ENCODE measurements at regions not wholly inside any gene's neighbourhood (a gene's known extent, or its start where the extent isn't known, plus 50 kb on each side); places are given as distances from the start of the nearest gene placed in this dataset.

GRCh38 chr2:75952173-75952572 lies 241.5 kb upstream of the GCFC2 start:
- Histone ChIP-seq H3K27me3 (ENCODE audit: control insufficient read depth, insufficient read depth, low read length) (no peaks in the 10 kb centered on the region), H3K36me3 (ENCODE audit: control insufficient read depth, insufficient read depth, low read length) (no peaks in the 10 kb centered on the region), H3K4me3 (ENCODE audit: low read depth, low read length) (no peak overlapping the region)
- POLR2A ChIA-PET: no interaction called here
- DNase-seq (ENCODE audit: low read depth): no peak
- CTCF ChIA-PET: no interaction called here
- TF ChIP-seq CTCF (IDR thresholded peaks at IDR 0.05; ENCODE audit: insufficient read depth, low read depth, low read length): no peak

- DNase-seq (ENCODE audit: low read depth): no peak
- H3K4me3 ChIP-seq (ENCODE audit: low read depth, low read length): no peak overlapping the region
- no peaks in the 10 kb centered on the region for H3K36me3 ChIP-seq (ENCODE audit: control insufficient read depth, insufficient read depth, low read length)
- no peaks in the 10 kb centered on the region for H3K27me3 ChIP-seq (ENCODE audit: control insufficient read depth, insufficient read depth, low read length)
- ChIA-PET POLR2A (no interaction called here), CTCF (no interaction called here)
- TF ChIP-seq CTCF (IDR thresholded peaks at IDR 0.05; ENCODE audit: insufficient read depth, low read depth, low read length): no peak
Measured at GRCh38 chr2:75949385-75950030, 238.8 kb upstream of the GCFC2 start.

- Histone ChIP-seq H3K4me3 (ENCODE audit: low read depth, low read length) (no peak overlapping the region), H3K27me3 (ENCODE audit: control insufficient read depth, insufficient read depth, low read length) (no peaks in the 10 kb centered on the region), H3K36me3 (ENCODE audit: control insufficient read depth, insufficient read depth, low read length) (no peaks in the 10 kb centered on the region)
- POLR2A ChIA-PET: no interaction called here
- no peak for DNase-seq (ENCODE audit: low read depth)
- CTCF ChIA-PET: no interaction called here
- TF ChIP-seq CTCF (IDR thresholded peaks at IDR 0.05; ENCODE audit: insufficient read depth, low read depth, low read length): no peak
Measured at GRCh38 chr2:75936311-75936710, 225.6 kb upstream of the GCFC2 start.

GRCh38 chr2:75932996-75933395 lies 222.3 kb upstream of the GCFC2 start:
- Histone ChIP-seq H3K27me3 (ENCODE audit: control insufficient read depth, insufficient read depth, low read length) (no peaks in the 10 kb centered on the region), H3K36me3 (ENCODE audit: control insufficient read depth, insufficient read depth, low read length) (no peaks in the 10 kb centered on the region), H3K4me3 (ENCODE audit: low read depth, low read length) (no peak overlapping the region)
- CTCF ChIA-PET: no interaction called here
- POLR2A ChIA-PET: no interaction called here
- TF ChIP-seq CTCF (IDR thresholded peaks at IDR 0.05; ENCODE audit: insufficient read depth, low read depth, low read length): no peak
- no peak for DNase-seq (ENCODE audit: low read depth)

- ChIA-PET POLR2A (no interaction called here), CTCF (no interaction called here)
Measured at GRCh38 chr2:75928093-75928492, 217.4 kb upstream of the GCFC2 start.

More at GRCh38 chr2:75928093-75928492, 217.4 kb upstream of the GCFC2 start:
- Histone ChIP-seq H3K27me3 (ENCODE audit: control insufficient read depth, insufficient read depth, low read length) (no peaks in the 10 kb centered on the region), H3K36me3 (ENCODE audit: control insufficient read depth, insufficient read depth, low read length) (no peaks in the 10 kb centered on the region), H3K4me3 (ENCODE audit: low read depth, low read length) (no peak overlapping the region)
- TF ChIP-seq CTCF (IDR thresholded peaks at IDR 0.05; ENCODE audit: insufficient read depth, low read depth, low read length): no peak
- DNase-seq (ENCODE audit: low read depth): no peak

All from BJ (cell line).